ENCODE measurements at regions not wholly inside any gene's neighbourhood (a gene's known extent, or its start where the extent isn't known, plus 50 kb on each side); places are given as distances from the start of the nearest gene placed in this dataset.

GRCh38 chr13:33953781-33954180, 135.8 kb downstream of the RFC3 start:
- no peak for DNase-seq

GRCh38 chr13:33956346-33956745, 138.4 kb downstream of the RFC3 start:
- no peak for DNase-seq

- DNase-seq, result no peak
These were observed 139.6 kb downstream of the RFC3 start for GRCh38 chr13:33957497-33957905.

DNA sequence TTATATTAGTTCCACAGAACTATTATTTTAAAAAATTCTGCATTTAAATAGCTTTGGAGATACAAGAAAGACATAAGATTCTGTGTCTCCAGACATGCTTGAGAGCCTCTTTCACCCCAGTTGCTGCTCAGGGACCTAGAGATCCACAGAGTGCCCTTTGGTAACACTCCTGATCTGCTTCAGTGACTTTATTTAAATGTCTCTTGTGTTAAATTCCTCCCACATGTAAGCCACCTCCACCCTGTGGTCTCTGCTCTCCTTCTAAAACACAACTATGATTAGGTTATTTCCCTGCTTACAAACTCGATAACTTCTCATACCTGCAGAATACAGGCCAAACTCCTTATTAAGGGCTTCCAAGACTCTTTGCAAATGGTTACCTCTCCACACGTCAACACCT, 141.0 kb downstream of the RFC3 start:
- DNase-seq, result no peak

DNA sequence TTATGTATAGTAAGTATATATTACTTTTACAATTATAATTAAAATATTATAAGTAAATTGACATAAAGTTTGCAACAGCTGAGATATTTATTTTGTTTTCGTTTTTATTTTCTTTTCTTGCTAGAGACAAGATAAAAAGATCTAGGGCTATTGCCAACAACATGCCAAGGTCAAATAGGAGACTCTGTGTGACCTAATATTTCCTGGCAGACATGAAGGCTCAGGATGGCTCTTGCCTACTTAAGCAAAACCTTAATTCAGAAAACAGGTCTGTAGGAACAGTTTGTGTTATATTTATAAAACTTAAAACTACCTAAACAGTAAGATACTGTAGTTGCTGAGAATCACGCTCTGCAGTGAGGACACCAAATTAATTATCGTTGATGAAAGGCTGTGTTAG, 145.2 kb downstream of the RFC3 start:
- no peak for DNase-seq

- DNase-seq, result no peak
These were observed 145.9 kb downstream of the RFC3 start for GRCh38 chr13:33963895-33964294.

- peak; percentile 10 for DNase-seq
These were observed 150.9 kb downstream of the RFC3 start for GRCh38 chr13:33968520-33969507.

- no peak for DNase-seq
These were observed 153.0 kb downstream of the RFC3 start for GRCh38 chr13:33970746-33971561.

- DNase-seq, result no peak
These were observed 153.5 kb downstream of the RFC3 start for GRCh38 chr13:33971562-33971819.

GRCh38 chr13:33973194-33973593, 155.2 kb downstream of the RFC3 start:
- DNase-seq, result no peak

DNA sequence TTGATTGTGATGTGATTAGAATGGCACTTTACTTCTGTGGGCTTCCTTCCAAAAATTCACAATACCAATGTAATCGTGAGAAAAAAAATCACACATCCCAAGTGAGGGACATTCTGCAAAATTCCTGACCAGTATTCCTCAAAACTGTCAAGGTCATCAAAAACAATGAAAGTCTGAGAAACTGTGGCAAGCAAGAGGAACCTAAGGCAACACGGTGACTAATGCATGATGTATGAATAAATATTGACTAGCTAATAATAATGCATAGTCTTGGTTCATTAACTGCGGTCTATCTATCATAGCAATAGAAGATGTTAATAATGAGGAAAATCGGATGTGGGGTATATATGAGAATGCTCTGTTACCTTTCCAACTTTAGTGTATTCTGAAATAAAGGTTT, 159.0 kb downstream of the RFC3 start:
- peak; percentile 43 for DNase-seq

- DNase-seq, result no peak
These were observed 160.7 kb downstream of the RFC3 start for GRCh38 chr13:33978653-33979052.

- peak; percentile 93 for DNase-seq
These were observed 175.0 kb downstream of the RFC3 start for GRCh38 chr13:33992881-33993336.

GRCh38 chr13:33994198-33994597, 176.2 kb downstream of the RFC3 start:
- DNase-seq, result no peak

DNA sequence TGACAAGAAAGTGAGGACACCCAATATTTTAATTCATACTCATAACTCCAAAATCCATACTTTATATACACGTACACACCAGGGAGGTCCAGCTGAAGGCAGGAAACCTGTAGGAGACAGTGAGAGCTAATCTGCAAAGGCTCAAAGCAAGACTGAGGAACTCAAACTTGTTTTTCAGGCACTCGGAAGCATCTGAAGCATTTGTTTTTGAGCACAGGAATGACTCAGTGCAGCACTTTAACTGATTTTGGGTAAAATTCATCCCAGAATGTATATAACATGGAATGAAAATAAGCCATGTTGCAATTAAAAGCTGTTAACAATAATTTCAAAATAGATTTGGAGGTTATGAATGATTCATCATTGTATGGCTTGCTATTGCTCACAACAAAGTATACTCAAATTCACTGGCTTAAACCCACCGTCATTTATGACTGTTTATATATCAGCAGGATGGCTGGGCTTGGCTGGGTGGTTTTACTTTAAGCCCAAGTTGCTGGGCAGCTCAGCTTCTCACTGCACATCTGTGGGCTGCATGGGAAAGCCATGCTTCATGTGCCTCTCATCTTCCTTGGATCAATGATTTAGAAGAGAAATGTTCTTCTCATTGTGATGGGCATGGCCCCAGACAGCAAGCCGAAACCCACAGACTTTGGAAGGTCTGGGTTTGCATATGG, 177.0 kb downstream of the RFC3 start:
- no peak for DNase-seq

DNA sequence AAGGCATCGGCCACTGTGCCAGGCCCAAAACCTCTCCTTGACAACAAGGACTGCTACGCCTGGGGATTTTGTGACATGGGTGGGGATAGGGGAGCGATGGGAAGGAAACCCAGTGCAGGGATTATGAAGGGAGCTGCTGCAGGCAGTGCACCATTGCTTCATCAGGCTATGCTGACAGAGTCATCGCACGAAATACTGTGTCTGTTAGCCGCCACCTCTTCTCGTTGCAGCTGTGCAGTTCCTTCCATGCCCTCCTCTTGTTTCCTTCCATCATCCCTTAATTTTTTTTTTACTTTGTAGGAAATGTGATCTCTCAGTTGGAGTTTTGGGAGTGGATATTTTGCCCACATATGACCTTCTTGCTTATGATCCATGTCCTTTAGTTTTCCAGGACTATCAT, 178.7 kb downstream of the RFC3 start:
- no peak for DNase-seq

DNA sequence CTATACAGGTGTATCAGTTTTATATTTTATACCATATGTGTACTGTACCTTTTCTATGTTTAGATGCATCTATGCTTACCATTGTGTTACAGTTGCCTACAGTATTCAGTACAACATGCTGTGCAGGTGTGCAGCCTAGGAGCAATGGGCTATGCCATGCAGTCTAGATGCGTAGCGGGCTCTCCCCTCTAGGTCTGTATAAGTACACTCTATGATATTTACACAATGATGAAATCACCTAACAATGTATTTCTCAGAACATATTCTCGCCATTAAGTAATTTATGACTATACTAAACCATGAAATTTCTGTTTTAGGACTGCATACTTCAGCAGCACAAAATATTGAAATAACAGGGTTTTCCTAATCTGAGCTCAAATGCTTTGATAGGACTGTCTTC, 179.6 kb downstream of the RFC3 start:
- DNase-seq, result peak; percentile 79

- DNase-seq, result no peak
These were observed 182.1 kb downstream of the RFC3 start for GRCh38 chr13:33999811-34000605.

GRCh38 chr13:34000955-34001354, 183.0 kb downstream of the RFC3 start:
- peak; percentile 35 for DNase-seq

GRCh38 chr13:34001389-34001788, 183.4 kb downstream of the RFC3 start:
- DNase-seq, result no peak

DNA sequence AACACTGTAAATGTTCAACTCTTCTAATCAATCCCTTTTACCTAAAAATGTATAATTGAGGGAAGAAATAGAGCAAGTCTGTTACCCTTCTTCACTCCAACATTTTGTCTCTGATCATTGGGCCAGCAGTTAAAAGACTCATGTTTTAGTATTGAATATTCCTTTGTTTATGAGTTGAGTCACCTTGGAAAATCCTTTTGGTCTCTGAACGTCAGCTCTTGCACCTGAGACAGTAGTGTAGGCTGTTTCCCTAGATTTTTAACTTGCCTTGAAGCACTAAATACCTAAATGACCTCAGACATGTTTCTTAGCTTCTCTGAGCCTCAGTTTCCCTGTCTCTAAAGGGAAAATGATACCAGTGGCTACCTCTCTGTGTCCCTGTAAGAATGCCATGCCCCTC, 184.2 kb downstream of the RFC3 start:
- DNase-seq, result no peak

- DNase-seq, result no peak
These were observed 185.0 kb downstream of the RFC3 start for GRCh38 chr13:34002924-34003323.

DNA sequence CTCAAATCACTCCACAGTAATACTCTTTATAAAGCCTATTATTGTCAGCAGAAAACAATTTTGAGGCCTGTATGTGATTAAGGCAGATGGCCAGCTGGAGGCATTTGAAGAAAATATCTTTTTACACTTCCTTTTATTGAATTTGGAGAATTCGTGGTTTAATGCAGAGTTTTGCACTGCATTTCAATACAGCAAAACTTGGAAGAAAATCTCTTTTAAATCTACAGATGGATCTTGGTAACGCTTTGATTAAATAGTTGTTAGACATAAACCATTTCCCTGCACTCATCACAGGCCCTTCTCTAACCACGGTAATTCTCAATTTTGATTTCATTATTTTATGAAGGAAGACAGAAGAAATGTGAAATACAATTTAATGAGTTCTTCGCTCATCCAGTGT, 185.7 kb downstream of the RFC3 start:
- no peak for DNase-seq
